C4-2B (cell line): ENCODE measurements at regions not wholly inside any gene's neighbourhood (a gene's known extent, or its start where the extent isn't known, plus 50 kb on each side); places are given as distances from the start of the nearest gene placed in this dataset.

Source experiments
- ZFX ChIP-seq: fragments of 450-650 bp; IDR thresholded peaks from 2 replicates; pipeline ENCODE4 v1.6.1; 2017
- TF ChIP-seq, protein P1 (sequence below): fragments of 450-650 bp; conservative IDR thresholded peaks from 2 replicates; pipeline ENCODE4 v1.5.1; 2017; ENCODE audit warnings: mild to moderate bottlenecking

DNA sequence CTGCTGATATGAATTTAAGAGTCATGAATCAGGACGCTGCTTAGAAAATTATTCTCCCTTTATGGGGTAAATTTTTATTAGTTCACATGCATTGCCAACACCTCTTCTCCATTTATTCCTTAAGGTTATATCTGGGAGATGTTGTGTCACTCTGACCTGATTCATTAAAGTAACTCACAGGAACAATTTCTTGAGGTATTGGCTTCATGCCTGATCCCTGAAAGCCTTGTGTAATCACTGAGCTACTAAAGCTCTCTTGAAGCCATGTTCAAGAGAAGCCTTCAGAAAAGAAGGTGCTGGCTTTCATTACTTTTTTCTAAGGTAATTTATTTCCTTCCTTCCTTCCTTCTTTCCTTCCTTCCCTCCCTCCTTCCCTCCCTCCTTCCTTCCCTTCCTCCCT lies 420.6 kb downstream of the RAB38 start:
- TF ChIP-seq, protein P1, sequence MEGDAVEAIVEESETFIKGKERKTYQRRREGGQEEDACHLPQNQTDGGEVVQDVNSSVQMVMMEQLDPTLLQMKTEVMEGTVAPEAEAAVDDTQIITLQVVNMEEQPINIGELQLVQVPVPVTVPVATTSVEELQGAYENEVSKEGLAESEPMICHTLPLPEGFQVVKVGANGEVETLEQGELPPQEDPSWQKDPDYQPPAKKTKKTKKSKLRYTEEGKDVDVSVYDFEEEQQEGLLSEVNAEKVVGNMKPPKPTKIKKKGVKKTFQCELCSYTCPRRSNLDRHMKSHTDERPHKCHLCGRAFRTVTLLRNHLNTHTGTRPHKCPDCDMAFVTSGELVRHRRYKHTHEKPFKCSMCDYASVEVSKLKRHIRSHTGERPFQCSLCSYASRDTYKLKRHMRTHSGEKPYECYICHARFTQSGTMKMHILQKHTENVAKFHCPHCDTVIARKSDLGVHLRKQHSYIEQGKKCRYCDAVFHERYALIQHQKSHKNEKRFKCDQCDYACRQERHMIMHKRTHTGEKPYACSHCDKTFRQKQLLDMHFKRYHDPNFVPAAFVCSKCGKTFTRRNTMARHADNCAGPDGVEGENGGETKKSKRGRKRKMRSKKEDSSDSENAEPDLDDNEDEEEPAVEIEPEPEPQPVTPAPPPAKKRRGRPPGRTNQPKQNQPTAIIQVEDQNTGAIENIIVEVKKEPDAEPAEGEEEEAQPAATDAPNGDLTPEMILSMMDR: no peak
- TF ChIP-seq ZFX: no peak
